ENCODE measurements at regions not wholly inside any gene's neighbourhood (a gene's known extent, or its start where the extent isn't known, plus 50 kb on each side); places are given as distances from the start of the nearest gene placed in this dataset.

DNA sequence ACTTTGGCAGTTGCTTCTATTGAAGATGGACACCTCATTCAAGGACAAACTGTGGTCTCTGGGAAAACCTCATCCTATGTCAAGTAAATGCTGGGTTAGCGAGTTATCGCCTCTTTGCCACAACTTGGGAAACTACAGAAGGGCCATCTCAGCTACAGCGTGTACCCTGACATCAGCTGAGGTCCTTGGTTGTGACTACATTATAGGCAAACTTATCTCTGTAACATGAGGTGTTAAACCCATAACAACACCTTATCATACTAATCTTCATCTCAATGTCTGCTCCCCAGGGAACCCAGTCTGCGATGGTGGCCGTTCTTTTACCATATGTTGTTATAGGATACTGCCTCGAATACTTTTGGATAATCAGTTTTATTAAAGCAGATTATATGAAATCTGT lies 1862.7 kb downstream of the STIM2 start:
- TF ChIP-seq POLR2A (IDR thresholded peaks at IDR 0.05): no peak
- TF ChIP-seq, protein P1, sequence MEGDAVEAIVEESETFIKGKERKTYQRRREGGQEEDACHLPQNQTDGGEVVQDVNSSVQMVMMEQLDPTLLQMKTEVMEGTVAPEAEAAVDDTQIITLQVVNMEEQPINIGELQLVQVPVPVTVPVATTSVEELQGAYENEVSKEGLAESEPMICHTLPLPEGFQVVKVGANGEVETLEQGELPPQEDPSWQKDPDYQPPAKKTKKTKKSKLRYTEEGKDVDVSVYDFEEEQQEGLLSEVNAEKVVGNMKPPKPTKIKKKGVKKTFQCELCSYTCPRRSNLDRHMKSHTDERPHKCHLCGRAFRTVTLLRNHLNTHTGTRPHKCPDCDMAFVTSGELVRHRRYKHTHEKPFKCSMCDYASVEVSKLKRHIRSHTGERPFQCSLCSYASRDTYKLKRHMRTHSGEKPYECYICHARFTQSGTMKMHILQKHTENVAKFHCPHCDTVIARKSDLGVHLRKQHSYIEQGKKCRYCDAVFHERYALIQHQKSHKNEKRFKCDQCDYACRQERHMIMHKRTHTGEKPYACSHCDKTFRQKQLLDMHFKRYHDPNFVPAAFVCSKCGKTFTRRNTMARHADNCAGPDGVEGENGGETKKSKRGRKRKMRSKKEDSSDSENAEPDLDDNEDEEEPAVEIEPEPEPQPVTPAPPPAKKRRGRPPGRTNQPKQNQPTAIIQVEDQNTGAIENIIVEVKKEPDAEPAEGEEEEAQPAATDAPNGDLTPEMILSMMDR (IDR thresholded peaks at IDR 0.05): no peak
- TF ChIP-seq EP300 (IDR thresholded peaks at IDR 0.05): no peak
- TF ChIP-seq POLR2AphosphoS5 (IDR thresholded peaks at IDR 0.05): no peak
